ENCODE measurements at regions not wholly inside any gene's neighbourhood (a gene's known extent, or its start where the extent isn't known, plus 50 kb on each side); places are given as distances from the start of the nearest gene placed in this dataset.
A peak's percentile ranks its signal among the peaks of the same experiment; 100 is the strongest.

DNA sequence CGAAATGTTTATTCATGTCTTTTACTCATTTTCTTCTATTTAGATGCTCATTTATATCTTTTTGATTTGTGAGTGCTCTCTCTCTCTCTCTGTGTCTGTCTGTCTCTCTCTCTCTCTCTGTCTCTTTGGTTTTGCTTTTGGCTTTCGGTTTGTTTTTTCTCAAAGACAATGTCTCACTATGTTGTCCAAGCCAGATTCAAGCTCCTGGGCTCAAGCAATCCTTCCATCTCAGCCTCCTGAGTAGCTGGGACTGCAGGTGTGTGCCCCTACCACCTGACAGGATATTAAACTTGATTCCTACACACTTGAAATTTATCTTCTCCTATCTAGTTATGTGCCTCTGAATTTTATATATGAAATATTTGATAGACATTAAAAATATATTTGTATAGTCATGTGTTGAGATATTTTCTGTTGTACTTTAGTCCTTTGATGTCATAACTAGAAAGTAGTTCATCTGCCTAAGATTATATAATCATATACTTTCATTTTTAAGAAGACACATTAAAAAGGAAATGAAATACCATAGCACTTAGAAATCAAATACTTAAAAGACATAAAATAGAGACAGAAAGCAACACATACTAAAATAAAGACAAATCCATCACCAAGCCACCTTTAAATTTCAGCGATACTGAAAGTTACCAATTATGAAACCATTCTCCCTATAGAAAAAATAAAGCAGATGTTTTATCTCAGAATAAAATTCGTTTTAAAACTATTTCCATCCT lies 68.1 kb upstream of the SFMBT2 start:
- DNase-seq, result peak in 1 of 5 donors; percentile 38

DNA sequence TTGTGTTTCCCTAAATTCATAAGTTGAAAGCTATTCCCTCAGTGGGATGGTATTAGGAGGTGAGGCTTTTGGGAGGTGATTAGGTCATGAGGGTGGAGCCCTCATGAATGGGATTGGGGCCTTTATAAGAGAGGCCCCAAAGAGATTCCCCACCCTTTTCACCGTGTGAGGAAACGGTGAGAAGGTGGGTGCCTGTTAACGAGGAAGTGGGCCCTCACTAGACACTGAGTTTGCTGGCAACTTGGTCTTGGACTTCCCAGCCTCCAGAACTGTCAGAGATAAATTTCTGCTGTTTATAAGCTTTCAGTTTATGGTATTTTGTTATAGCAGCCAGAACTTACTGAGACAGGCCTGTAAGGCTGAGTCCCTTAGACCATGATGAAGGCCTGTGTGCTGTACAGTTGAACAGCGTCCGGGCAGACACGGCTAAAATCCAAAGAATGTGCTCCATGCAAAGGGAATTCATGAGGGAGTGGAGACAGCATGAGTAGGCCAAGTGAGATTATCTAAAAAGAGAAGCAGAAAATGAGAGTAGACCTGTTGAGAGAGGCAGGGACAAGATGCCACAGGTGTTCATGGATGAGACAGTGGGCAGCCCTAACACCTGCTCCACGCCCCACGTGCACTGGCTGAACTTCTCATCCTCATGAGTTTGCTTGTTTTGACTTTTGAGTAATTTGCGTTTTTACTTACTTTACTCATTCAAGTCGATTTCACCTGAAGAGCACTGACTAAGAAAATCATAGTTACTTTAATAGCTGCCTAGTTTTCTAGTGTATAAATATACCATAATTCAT lies 66.9 kb upstream of the SFMBT2 start:
- no peak for DNase-seq

DNA sequence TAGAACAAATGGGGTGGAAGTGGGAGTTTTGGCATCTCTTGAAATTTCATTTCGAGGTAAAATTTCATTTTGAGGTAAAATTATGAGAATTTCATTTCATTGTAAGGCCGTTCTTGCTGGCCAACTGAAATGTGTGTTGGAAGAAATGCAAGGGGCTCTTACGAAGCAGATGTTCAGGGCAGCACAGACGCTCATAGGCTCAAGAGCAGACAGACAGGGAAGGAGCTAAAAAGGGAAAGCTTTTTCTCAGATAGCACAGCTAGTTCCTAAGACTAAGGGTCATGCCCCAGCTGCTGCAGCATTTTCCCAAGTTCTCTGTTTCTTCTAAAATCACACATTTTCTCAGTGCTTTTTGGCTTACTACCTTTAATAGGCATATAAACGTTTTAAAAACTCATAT lies 65.1 kb upstream of the SFMBT2 start:
- DNase-seq, result no peak

DNA sequence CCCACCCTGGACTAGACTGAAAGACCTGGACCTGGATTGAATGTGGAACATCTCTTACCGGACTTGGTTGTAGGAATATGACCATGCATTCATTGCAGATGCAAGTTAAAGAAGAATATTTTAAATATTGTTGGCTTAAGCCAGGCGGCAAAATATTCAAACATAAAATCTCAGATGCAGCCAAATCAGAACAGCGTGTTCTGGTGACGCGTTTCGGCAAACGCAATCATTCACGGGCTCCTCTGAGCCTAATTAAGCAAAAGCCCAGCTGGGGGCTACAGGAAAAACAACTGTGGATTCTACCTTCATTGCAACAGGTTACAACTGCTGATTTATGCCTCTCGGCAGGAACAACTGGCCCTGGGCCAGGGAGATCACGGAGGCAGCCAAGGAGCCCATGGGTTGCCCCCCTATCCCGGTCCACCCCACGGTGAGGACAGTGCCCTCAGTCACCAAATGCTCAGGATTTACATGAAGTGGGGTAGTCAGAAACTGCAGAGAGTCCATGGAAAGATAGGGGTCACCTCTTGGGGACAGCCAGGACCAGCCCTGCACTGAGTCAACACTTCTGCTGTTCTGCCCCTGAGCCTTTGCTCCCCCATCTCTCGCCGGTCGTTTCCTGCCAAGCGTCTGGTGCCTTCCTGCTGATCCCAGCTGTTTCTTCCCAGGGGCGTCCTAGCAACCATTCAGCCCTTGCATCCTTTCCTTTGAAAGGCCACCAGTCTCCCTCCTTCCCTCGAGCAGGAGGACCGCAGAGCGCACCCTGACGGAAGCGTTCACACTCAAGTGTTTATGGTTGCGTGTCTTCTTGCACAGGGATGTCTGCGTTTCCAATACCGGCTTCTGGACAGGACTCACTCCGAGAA lies 64.4 kb upstream of the SFMBT2 start:
- DNase-seq, result no peak

DNA sequence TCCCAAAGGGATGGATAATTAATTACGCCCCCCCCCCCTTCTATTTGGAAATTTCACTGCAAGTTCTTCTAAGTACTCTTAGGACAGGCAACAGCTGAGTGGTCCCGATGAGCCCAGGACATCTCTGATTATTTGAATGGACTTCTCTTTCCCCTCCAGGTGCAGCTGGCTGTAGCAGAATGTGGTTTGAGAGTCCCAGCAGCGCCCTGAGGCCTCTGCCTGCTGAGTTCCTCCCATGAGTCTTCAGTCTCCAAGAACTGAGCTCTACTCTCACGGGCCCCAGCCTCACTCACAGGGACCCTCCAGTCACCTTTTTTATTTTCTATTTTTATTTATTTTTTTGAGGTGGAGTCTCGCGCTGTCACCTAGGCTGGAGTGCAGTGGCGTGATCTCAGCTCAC lies 63.6 kb upstream of the SFMBT2 start:
- no peak for DNase-seq

DNA sequence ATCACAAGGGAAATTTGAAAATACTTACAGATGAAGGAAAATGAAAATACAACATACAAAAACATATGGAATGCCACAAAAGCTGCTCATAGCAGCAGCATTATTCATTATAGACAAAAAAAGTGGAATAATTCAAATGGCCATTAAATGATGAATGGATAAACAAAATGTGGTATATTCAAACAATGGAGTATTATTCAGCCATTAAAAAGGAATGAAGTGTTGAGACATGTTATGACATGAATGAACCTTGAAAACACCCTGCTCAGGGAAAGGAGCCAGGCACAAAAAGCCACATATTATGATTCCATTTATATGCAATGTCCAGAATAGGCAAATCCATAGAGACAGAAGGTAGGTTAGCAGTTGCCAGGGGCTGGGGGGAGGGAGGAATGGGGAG lies 62.6 kb upstream of the SFMBT2 start:
- no peak for DNase-seq

DNA sequence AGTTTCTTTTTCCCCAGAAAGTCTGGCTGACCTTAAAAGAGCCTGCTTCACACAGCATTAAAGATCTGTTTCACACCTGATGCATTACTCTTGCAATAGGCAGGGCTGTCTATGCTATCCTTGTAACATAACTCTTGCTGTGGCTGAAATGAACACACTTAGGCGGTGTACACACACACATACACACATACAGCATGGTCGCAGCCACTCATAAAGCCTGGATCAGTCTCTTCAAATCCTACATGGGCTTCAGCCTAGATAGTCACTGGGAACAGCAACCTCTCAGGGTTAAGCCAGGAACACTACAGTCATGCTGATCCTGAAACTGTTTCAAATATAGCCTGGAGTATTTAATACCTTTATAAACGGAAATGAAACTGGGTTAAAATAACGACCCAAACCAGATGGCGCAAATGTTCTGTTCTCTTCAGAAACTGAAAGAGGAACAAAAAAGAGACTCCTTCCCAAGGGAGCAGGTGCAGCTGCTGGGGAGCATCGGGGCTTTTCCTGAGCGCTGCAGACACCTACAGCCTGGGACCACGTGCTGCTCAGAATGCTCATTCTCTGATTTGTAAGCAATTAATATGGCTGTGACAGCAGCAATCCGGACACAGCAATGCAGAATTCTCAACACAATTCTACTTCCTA lies 61.0 kb upstream of the SFMBT2 start:
- peak in 1 of 5 donors; percentile 22 for DNase-seq

DNA sequence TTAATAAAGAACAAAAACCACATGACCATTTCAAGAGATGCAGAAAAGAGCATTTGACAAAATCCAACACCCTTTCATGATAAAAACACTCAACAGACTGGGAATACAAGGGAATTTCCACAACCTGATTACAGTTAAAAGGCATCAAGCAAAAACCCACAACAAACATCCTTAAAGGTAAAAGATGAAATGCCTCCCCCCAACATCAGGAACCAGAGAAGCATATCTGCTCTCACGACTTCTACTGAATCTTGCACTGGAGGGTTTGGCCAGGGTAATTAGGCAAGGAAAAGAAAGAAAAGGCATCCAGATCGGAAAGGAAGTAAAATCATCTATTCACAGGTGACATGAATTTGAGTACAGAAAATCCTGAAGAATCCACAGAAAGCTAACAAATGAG lies 59.5 kb upstream of the SFMBT2 start:
- DNase-seq, result no peak

DNA sequence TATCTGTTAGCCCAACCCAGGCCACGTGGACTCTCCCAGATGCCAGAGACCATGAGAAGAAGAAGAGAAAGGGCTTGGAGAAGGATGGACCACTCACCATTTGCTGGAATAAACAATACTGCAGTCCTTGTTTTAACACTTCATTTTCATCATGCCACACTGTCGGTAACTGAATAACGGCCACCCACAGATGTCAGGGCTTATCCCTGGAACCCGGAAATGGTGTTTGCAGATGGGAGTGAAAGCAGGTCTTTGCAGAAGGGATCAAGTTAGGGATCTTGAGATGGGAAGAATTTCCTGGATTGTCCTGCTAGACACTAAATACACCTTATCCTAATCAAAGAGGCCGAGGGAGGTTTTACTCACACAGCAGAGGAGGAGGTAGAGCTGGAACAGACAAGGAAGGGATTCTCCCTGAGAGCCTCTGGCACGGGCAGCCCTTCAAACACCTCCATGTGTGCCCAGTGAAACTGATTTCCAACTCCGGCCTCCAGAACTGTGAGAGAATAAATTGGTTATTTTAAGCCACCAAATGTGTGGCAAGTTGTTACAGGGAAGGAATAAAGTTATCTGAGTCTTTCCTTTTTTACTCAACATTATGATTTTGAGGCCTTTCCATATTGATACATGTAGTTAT lies 56.3 kb upstream of the SFMBT2 start:
- DNase-seq, result no peak

DNA sequence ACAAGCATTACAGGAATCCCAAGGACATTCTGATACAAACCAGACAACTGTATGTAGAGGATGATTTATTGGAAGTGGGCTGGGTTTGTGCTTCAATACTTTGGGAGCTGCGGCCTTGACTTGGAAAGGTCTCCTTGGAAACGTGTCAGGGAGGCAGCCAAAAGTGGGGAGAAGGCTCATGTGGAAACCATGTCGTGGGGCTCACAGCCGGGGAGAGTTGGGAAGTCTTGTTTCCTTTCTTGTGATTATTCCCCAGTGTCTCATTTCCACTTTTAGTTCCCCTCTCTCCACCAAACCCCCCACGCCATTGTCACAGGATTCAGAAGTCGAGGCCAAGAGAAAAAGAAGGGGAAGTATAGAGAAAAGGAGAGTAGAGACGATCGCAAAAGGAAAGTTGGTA lies 53.9 kb upstream of the SFMBT2 start:
- DNase-seq, result no peak
